ENCODE measurements at regions not wholly inside any gene's neighbourhood (a gene's known extent, or its start where the extent isn't known, plus 50 kb on each side); places are given as distances from the start of the nearest gene placed in this dataset.
"Not testable (repeated sequence)": the region's sequence is repeated elsewhere in the genome, so short reads cannot be mapped to it uniquely, and the experiment has no call there.

DNA sequence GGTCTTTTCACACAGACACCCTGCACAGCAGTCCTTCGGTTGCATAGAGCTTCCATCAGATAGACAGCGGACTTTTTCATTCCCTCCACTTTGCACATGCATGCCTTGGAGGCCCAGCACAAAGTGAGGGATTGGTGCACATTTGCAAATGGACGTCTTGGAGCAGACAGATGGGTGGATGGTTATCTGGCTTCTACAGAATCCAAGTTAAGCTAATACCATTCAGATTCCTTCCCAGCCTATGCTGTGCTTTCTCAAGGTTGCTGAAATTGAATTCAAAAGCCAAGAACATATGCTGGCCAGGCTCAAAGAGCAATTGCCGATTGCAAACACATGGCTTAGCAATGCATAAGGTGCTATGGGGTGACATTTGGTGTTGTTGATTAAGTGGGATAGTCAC, 186.4 kb downstream of the VAPA start:
- H3K4me3 ChIP-seq (ENCODE audit: low read length) = no peak overlapping the region
- no peaks in the 10 kb centered on the region for H3K9me3 ChIP-seq (ENCODE audit: control insufficient read depth, low read depth, low read length)
- H3K27me3 ChIP-seq (ENCODE audit: control insufficient read depth, insufficient read depth, low read length) = no peaks in the 10 kb centered on the region
- no peaks in the 10 kb centered on the region for H3K4me1 ChIP-seq (ENCODE audit: control insufficient read depth, insufficient read depth, low read length)
- H3K36me3 ChIP-seq (ENCODE audit: control insufficient read depth, insufficient read depth, low read length) = no peaks in the 10 kb centered on the region
- no CpG with 5 or more reads among the region's 4 CpGs for WGBS (ENCODE audit: insufficient coverage, low lambda C conversion rate)
- H3K27ac ChIP-seq (ENCODE audit: low read length) = no peak overlapping the region
- DNase-seq = no peak

GRCh38 chr18:10100941-10101701, 187.3 kb downstream of the VAPA start:
- DNase-seq = no peak
- Histone ChIP-seq H3K27ac (ENCODE audit: low read length) (no peak overlapping the region), H3K27me3 (ENCODE audit: control insufficient read depth, insufficient read depth, low read length) (no peaks in the 10 kb centered on the region), H3K36me3 (ENCODE audit: control insufficient read depth, insufficient read depth, low read length) (no peaks in the 10 kb centered on the region), H3K4me3 (ENCODE audit: low read length) (no peak overlapping the region), H3K9me3 (ENCODE audit: control insufficient read depth, low read depth, low read length) (no peaks in the 10 kb centered on the region), H3K4me1 (ENCODE audit: control insufficient read depth, insufficient read depth, low read length) (no peaks in the 10 kb centered on the region)
- 60% methylated on average over 1 of the region's 12 CpGs for WGBS (ENCODE audit: insufficient coverage, low lambda C conversion rate)

DNA sequence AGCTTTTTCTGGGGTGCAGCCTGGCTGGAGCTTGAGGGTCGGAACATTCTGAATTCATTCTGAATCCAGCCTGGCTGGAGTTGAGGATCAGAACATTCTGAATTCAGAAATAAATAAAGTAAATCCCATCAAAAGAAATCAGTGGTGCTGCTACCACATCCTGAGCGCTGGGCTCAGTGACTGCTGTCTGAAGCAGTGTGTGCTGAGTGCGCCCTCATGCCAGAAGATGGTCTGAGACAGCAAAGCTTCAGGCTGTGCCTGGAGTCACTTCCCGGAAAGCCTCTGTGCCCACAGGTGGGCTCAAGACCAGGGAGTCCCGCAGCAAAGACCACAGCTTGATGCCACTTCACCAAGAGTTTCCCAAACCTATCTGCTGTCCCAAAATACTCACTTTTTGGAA, 187.9 kb downstream of the VAPA start:
- H3K36me3 ChIP-seq (ENCODE audit: control insufficient read depth, insufficient read depth, low read length) = no peaks in the 10 kb centered on the region
- H3K27me3 ChIP-seq (ENCODE audit: control insufficient read depth, insufficient read depth, low read length) = no peaks in the 10 kb centered on the region
- WGBS (ENCODE audit: insufficient coverage, low lambda C conversion rate) = no CpG with 5 or more reads among the region's 5 CpGs
- no peak for DNase-seq
- no peak overlapping the region for H3K27ac ChIP-seq (ENCODE audit: low read length)
- H3K4me3 ChIP-seq (ENCODE audit: low read length) = no peak overlapping the region
- no peaks in the 10 kb centered on the region for H3K4me1 ChIP-seq (ENCODE audit: control insufficient read depth, insufficient read depth, low read length)
- no peaks in the 10 kb centered on the region for H3K9me3 ChIP-seq (ENCODE audit: control insufficient read depth, low read depth, low read length)

DNA sequence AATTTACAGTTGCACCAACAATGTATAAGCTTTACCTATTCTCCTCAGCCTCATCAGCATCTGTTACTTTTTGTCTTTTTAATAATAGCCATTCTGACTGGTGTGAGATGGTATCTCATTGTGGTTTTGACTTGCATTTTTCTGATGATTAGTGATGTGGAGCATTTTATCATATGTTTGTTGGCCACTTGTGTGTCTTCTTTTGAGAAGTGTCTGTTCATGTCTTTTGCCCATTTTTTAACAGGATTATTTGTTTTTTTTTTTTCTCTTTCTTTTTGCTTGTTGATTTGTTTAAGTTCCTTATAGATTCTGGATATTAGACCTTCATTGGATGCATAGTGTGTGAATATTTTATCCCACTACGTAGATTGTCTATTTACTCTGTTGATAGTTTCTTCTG, 191.3 kb downstream of the VAPA start:
- not testable (repeated sequence) for DNase-seq; H3K36me3 ChIP-seq (ENCODE audit: control insufficient read depth, insufficient read depth, low read length); H3K27me3 ChIP-seq (ENCODE audit: control insufficient read depth, insufficient read depth, low read length); H3K27ac ChIP-seq (ENCODE audit: low read length); H3K9me3 ChIP-seq (ENCODE audit: control insufficient read depth, low read depth, low read length); H3K4me1 ChIP-seq (ENCODE audit: control insufficient read depth, insufficient read depth, low read length); H3K4me3 ChIP-seq (ENCODE audit: low read length)
- 80% methylated on average over 1 of the region's 1 CpG for WGBS (ENCODE audit: insufficient coverage, low lambda C conversion rate)

- WGBS (ENCODE audit: insufficient coverage, low lambda C conversion rate) = no CpG with 5 or more reads among the region's 1 CpG
- Histone ChIP-seq H3K36me3 (ENCODE audit: control insufficient read depth, insufficient read depth, low read length) (no peaks in the 10 kb centered on the region), H3K27ac (ENCODE audit: low read length) (no peak overlapping the region), H3K9me3 (ENCODE audit: control insufficient read depth, low read depth, low read length) (no peaks in the 10 kb centered on the region), H3K4me1 (ENCODE audit: control insufficient read depth, insufficient read depth, low read length) (no peaks in the 10 kb centered on the region), H3K4me3 (ENCODE audit: low read length) (no peak overlapping the region), H3K27me3 (ENCODE audit: control insufficient read depth, insufficient read depth, low read length) (no peaks in the 10 kb centered on the region)
- DNase-seq = no peak
Measured at GRCh38 chr18:10111191-10111590, 197.4 kb downstream of the VAPA start.

DNA sequence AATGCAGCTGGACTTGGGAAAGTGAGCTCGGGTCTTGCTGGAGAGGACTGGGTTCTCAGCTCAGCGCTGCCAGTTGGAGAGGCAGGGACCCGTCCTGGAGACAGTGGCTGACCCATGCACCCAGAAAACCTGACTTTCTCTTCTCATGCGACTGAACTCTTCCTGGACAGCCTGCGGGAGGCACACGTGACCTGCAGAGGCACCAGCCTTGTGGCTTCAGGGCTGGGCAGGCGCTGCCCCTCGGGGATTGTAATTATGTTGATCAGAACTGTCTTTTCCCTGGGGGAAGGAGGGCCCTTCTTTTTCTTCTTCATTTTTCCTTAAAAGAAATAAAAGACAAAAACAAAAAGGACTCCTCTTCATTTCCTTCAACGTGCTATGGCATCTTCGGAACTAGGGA, 198.1 kb downstream of the VAPA start:
- H3K4me1 ChIP-seq (ENCODE audit: control insufficient read depth, insufficient read depth, low read length) = no peaks in the 10 kb centered on the region
- no peak overlapping the region for H3K4me3 ChIP-seq (ENCODE audit: low read length)
- H3K27me3 ChIP-seq (ENCODE audit: control insufficient read depth, insufficient read depth, low read length) = no peaks in the 10 kb centered on the region
- H3K36me3 ChIP-seq (ENCODE audit: control insufficient read depth, insufficient read depth, low read length) = no peaks in the 10 kb centered on the region
- no CpG with 5 or more reads among the region's 10 CpGs for whole genome bisulfite sequencing (ENCODE audit: insufficient coverage, low lambda C conversion rate)
- no peaks in the 10 kb centered on the region for H3K9me3 ChIP-seq (ENCODE audit: control insufficient read depth, low read depth, low read length)
- no peak overlapping the region for H3K27ac ChIP-seq (ENCODE audit: low read length)
- DNase-seq = no peak

DNA sequence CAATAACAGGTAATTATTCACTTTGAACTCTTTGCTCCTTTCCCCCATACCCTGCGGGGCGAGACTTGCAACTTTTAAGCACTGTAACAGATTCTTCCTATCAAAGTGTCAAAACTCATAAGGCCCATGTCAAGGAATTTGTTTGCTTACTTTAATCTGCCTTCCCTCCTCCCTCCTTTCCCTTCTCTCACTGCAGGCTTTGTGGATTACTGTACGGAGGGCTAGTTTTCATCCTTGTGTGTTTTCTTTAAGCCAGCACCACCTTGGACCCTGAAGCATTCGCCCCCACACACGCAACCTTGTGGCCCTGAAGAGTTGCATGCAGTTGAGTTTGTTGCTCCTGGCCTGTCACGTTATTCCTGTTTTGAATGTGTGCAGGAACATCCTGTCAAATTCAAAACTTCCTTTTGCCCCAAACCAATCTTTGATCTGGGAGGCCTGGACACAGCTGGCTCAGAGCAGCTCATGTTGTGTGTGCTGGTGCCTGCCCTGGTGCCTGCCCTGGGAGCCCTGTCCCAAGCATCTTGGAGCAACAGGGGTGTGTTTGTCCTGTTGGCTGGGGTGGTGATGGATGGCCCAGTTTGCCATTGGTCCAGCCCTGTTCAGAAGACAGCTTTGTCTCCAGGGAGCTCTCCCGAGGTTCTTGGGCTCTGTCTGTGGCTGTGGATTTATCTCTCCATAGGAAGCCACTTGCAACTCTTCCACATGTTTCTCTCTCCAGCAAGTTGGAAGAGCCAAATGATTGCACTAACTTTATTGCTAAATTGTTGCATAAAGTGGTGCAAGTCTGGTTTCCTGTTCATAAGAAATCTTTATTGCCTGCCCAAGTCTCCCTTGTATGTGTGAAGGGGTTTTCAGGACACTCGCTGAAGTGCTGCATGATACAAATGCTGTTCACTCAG, 199.6 kb downstream of the VAPA start:
- H3K36me3 ChIP-seq (ENCODE audit: control insufficient read depth, insufficient read depth, low read length) = no peaks in the 10 kb centered on the region
- H3K27ac ChIP-seq (ENCODE audit: low read length) = no peak overlapping the region
- H3K4me1 ChIP-seq (ENCODE audit: control insufficient read depth, insufficient read depth, low read length) = no peaks in the 10 kb centered on the region
- peak in 1 of 2 donors; percentile 9 for DNase-seq
- 20% methylated on average over 1 of the region's 8 CpGs for WGBS (ENCODE audit: insufficient coverage, low lambda C conversion rate)
- H3K4me3 ChIP-seq (ENCODE audit: low read length) = no peak overlapping the region
- H3K9me3 ChIP-seq (ENCODE audit: control insufficient read depth, low read depth, low read length) = no peaks in the 10 kb centered on the region
- no peaks in the 10 kb centered on the region for H3K27me3 ChIP-seq (ENCODE audit: control insufficient read depth, insufficient read depth, low read length)

GRCh38 chr18:10114717-10115463, 201.1 kb downstream of the VAPA start:
- H3K9me3 ChIP-seq (ENCODE audit: control insufficient read depth, low read depth, low read length) = no peaks in the 10 kb centered on the region
- WGBS (ENCODE audit: insufficient coverage, low lambda C conversion rate) = no CpG with 5 or more reads among the region's 6 CpGs
- H3K27me3 ChIP-seq (ENCODE audit: control insufficient read depth, insufficient read depth, low read length) = no peaks in the 10 kb centered on the region
- no peaks in the 10 kb centered on the region for H3K4me1 ChIP-seq (ENCODE audit: control insufficient read depth, insufficient read depth, low read length)
- H3K27ac ChIP-seq (ENCODE audit: low read length) = no peak overlapping the region
- no peak overlapping the region for H3K4me3 ChIP-seq (ENCODE audit: low read length)
- H3K36me3 ChIP-seq (ENCODE audit: control insufficient read depth, insufficient read depth, low read length) = no peaks in the 10 kb centered on the region
- no peak for DNase-seq

GRCh38 chr18:10116574-10116973, 202.8 kb downstream of the VAPA start:
- H3K27ac ChIP-seq (ENCODE audit: low read length) = no peak overlapping the region
- H3K27me3 ChIP-seq (ENCODE audit: control insufficient read depth, insufficient read depth, low read length) = no peaks in the 10 kb centered on the region
- H3K9me3 ChIP-seq (ENCODE audit: control insufficient read depth, low read depth, low read length) = no peaks in the 10 kb centered on the region
- H3K36me3 ChIP-seq (ENCODE audit: control insufficient read depth, insufficient read depth, low read length) = no peaks in the 10 kb centered on the region
- no peak overlapping the region for H3K4me3 ChIP-seq (ENCODE audit: low read length)
- no peak for DNase-seq
- H3K4me1 ChIP-seq (ENCODE audit: control insufficient read depth, insufficient read depth, low read length) = no peaks in the 10 kb centered on the region
- WGBS (ENCODE audit: insufficient coverage, low lambda C conversion rate) = no CpG with 5 or more reads among the region's 3 CpGs

GRCh38 chr18:10119528-10119927, 205.7 kb downstream of the VAPA start:
- no peak overlapping the region for H3K4me3 ChIP-seq (ENCODE audit: low read length)
- 83% methylated on average over 1 of the region's 1 CpG for WGBS (ENCODE audit: insufficient coverage, low lambda C conversion rate)
- no peaks in the 10 kb centered on the region for H3K4me1 ChIP-seq (ENCODE audit: control insufficient read depth, insufficient read depth, low read length)
- no peaks in the 10 kb centered on the region for H3K9me3 ChIP-seq (ENCODE audit: control insufficient read depth, low read depth, low read length)
- H3K27me3 ChIP-seq (ENCODE audit: control insufficient read depth, insufficient read depth, low read length) = no peaks in the 10 kb centered on the region
- DNase-seq = no peak
- no peak overlapping the region for H3K27ac ChIP-seq (ENCODE audit: low read length)
- H3K36me3 ChIP-seq (ENCODE audit: control insufficient read depth, insufficient read depth, low read length) = no peaks in the 10 kb centered on the region

Data from large intestine (tissue), 3 donors.